ENCODE measurements at regions not wholly inside any gene's neighbourhood (a gene's known extent, or its start where the extent isn't known, plus 50 kb on each side); places are given as distances from the start of the nearest gene placed in this dataset.

DNA sequence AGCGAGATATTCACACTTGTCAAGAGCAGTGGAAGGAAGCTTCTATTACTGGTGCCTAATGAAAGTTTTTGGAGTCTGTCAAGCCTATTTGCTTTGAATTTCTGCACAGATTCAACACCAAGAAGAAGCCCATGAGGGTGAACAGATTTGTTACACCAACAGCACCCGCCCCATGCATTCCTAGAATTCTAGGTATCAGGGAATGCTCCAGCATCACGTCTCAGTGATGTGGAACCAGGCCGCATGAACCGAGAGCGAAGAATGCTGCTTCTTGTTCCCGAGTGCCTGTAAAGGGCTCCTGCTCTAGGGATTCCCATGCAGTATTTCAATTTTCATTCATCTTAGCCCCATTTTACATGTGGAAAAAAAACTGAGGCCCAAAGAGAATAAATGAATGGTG, 69.7 kb downstream of the KCNF1 start:
- intact Hi-C loops (cut with DNase I) = no loop called here
- DNase-seq = no peak
- no peak overlapping the region for H3K27ac ChIP-seq
- no peaks in the 10 kb centered on the region for H3K9me3 ChIP-seq
- peaks cover 0 to 28% (median 0%) of the 10 kb centered on the region in 4 donors for H3K27me3 ChIP-seq
- no peaks in the 10 kb centered on the region for H3K36me3 ChIP-seq
- H3K4me1 ChIP-seq = no peaks in the 10 kb centered on the region
- H3K4me3 ChIP-seq = no peak overlapping the region
- whole genome bisulfite sequencing, 2 donors = 87 to 94% methylated on average over 7 of the region's 7 CpGs
- TF ChIP-seq, protein P1, sequence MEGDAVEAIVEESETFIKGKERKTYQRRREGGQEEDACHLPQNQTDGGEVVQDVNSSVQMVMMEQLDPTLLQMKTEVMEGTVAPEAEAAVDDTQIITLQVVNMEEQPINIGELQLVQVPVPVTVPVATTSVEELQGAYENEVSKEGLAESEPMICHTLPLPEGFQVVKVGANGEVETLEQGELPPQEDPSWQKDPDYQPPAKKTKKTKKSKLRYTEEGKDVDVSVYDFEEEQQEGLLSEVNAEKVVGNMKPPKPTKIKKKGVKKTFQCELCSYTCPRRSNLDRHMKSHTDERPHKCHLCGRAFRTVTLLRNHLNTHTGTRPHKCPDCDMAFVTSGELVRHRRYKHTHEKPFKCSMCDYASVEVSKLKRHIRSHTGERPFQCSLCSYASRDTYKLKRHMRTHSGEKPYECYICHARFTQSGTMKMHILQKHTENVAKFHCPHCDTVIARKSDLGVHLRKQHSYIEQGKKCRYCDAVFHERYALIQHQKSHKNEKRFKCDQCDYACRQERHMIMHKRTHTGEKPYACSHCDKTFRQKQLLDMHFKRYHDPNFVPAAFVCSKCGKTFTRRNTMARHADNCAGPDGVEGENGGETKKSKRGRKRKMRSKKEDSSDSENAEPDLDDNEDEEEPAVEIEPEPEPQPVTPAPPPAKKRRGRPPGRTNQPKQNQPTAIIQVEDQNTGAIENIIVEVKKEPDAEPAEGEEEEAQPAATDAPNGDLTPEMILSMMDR (IDR thresholded peaks at IDR 0.05) = no peak
- no peak for TF ChIP-seq POLR2A (IDR thresholded peaks at IDR 0.05)

DNA sequence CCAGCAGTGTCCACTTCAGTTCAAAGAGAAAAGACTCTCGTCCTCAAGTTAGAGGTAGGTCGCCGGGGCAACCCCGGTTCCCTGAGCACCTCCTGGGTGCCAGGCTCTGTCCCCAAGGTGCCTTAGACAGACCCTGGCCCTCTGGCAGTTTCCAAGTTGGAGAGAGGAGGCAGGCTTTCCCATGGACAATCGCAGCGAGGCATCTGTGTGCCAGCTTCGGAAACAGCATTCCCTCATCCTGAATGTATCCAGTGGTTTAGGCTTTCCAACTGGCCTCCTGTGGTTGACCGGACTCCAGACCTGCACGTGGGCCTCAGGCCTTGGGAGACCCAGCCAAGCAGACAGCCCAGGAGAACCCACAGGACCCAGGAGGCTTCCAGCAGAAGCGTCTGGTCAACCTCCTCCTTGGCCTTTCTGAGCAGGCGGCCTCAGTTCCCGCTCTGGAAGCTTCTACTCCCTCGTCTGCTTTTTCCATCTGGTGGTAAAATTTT, 70.3 kb downstream of the KCNF1 start:
- peaks cover 0 to 28% (median 0%) of the 10 kb centered on the region in 4 donors for H3K27me3 ChIP-seq
- no peaks in the 10 kb centered on the region for H3K4me1 ChIP-seq
- TF ChIP-seq POLR2A (IDR thresholded peaks at IDR 0.05) = no peak
- TF ChIP-seq, protein P1 (IDR thresholded peaks at IDR 0.05) = no peak
- H3K4me3 ChIP-seq = no peak overlapping the region
- intact Hi-C loops (cut with DNase I) = no loop called here
- no peaks in the 10 kb centered on the region for H3K36me3 ChIP-seq
- no peak overlapping the region for H3K27ac ChIP-seq
- DNase-seq = no peak
- H3K9me3 ChIP-seq = no peaks in the 10 kb centered on the region
- WGBS, 2 donors = 85 to 95% methylated on average over 9 to 10 of the region's 13 CpGs

DNA sequence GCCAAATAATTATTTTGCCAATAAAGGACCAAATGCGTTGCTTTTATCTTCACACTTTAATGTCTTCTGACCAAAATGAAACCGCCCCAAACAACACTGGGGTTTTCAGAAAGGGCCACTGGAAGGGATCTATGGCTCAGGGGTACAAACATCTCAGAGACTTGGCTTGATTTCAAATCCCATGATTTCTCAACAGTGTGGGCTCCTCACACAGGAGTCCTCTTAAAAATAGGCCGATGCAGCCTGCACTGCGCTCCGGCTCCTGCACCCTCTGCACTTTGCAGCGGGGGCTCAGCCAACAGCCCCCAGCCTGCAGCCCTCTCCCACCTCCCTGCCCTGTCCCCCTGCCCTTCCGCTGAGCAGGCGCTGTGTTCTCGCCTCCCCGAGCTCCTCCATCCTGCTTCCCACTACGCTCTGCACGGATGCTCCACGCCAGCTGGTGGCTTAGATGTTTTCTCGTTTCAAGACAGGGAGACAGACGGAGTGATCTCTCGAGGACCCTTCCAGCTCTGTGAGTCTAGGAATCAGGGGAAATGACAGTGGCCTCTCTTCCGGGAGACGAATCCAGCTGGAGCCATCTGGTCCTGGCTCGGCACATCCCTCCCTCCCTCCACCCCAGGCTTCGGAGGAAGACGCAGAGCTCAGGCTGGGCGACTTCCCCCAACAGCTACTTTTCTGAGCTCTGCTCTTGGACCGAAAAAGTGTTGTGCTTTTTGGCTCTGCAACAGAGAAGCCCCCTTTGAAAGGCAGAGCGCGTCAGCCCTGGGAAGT, 71.4 kb downstream of the KCNF1 start:
- no peak for DNase-seq
- Histone ChIP-seq H3K4me3 (peak overlapping the region in 1 of 4 donors; percentile 39), H3K36me3 (no peaks in the 10 kb centered on the region), H3K4me1 (no peaks in the 10 kb centered on the region), H3K27ac (no peak overlapping the region), H3K9me3 (no peaks in the 10 kb centered on the region), H3K27me3 (peaks cover 0 to 26% (median 0%) of the 10 kb centered on the region in 4 donors)
- intact Hi-C loops (cut with DNase I) = no loop called here
- WGBS, 2 donors = 52 to 70% methylated on average over 12 to 21 of the region's 25 CpGs
- TF ChIP-seq, protein P1 (IDR thresholded peaks at IDR 0.05) = no peak
- no peak for TF ChIP-seq POLR2A (IDR thresholded peaks at IDR 0.05)

DNA sequence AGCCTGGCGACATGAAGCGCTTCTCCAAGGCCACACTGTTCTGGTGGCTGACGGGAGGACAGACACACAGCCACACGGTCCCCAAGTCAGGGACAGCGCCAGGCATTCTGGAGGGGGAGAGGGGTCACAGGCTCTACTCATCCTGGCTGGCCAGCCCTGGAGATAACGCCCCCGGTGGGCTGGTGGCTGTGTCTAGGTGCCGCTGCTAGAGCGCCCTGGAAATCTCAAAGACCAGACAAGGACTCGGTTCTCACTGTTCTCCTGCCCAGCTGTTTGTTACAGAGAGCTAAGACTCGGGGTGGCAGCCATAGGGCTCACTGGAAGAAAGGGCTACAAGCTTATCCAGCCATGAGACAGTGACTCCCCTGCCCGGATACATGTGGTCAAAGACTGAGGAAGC, 72.0 kb downstream of the KCNF1 start:
- peak overlapping the region in 1 of 4 donors; percentile 39 for H3K4me3 ChIP-seq
- DNase-seq = no peak
- no peaks in the 10 kb centered on the region for H3K9me3 ChIP-seq
- 86 to 88% methylated on average over 1 to 3 of the region's 12 CpGs for WGBS, 2 donors
- intact Hi-C loops (cut with DNase I) = no loop called here
- H3K4me1 ChIP-seq = no peaks in the 10 kb centered on the region
- H3K27ac ChIP-seq = no peak overlapping the region
- TF ChIP-seq, protein P1 (IDR thresholded peaks at IDR 0.05) = no peak
- no peak for TF ChIP-seq POLR2A (IDR thresholded peaks at IDR 0.05)
- H3K27me3 ChIP-seq = peaks cover 0 to 20% (median 0%) of the 10 kb centered on the region in 4 donors
- no peaks in the 10 kb centered on the region for H3K36me3 ChIP-seq

DNA sequence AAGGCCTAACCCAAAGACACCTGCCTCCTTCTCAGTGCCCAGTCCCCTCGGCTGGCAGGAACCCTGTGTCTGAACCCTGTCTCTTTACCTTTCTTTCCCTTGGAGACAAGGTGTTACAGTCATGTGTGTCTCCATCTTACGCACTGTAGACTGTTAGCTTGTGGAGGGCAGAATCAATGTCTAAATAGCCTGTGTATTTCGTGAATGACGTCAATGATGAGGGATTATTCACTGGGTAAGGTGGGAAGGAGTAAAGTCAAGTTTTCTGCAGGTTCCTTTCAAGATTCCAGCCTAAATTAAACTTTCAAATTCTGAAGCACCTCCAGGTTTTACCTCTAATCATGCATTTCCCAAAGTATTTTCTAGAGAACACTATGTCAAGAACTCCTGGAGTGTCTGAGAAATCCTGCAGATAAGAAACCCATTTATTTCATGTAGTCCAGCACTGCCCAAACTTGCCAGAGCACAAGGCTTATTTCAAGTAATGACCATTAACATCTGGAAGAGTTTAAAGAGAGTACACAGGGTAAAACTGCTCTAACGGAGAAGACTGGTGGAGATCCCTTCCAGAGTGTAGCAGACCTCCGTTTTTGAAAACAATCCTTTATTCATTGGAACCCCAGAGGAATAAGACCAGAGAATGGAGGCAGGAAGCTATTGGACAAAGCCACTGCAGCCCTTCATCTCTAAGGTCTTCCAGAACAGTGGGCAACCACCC, 72.8 kb downstream of the KCNF1 start:
- TF ChIP-seq, protein P1 (IDR thresholded peaks at IDR 0.05) = no peak
- TF ChIP-seq POLR2A (IDR thresholded peaks at IDR 0.05) = no peak
- no peaks in the 10 kb centered on the region for H3K4me1 ChIP-seq
- DNase-seq = no peak
- intact Hi-C loops (cut with DNase I) = no loop called here
- WGBS, 2 donors = 80 to 81% methylated on average over 6 of the region's 6 CpGs
- H3K27me3 ChIP-seq = peaks cover 0 to 15% (median 0%) of the 10 kb centered on the region in 4 donors
- no peaks in the 10 kb centered on the region for H3K36me3 ChIP-seq
- no peaks in the 10 kb centered on the region for H3K9me3 ChIP-seq
- no peak overlapping the region for H3K27ac ChIP-seq
- no peak overlapping the region for H3K4me3 ChIP-seq
